Stimulated activated CD8-positive, alpha-beta memory T cell treated with anti-CD3 and anti-CD28 coated beads, Interleukin-12 subunit alpha, Interleukin-12 subunit beta, amount 100 ng/mL, for 24 hours (primary cell): ENCODE measurements at regions not wholly inside any gene's neighbourhood (a gene's known extent, or its start where the extent isn't known, plus 50 kb on each side); places are given as distances from the start of the nearest gene placed in this dataset.

Experiments used
- DNase-seq: peaks from one replicate; pipeline ENCODE4 v3.0.0-alpha.2; 2020; ENCODE audit errors: extremely low read depth

- DNase-seq, result no peak
These were observed 55.8 kb upstream of the TNP1 start for GRCh38 chr2:216915557-216916150.

- DNase-seq, result no peak
These were observed 54.6 kb upstream of the TNP1 start for GRCh38 chr2:216914491-216914890.

GRCh38 chr2:216911886-216912285 is 52.0 kb upstream of the TNP1 start:
- no peak for DNase-seq

GRCh38 chr2:216911008-216911407 is 51.1 kb upstream of the TNP1 start:
- no peak for DNase-seq

- DNase-seq, result no peak
These were observed 49.8 kb upstream of the TNP1 start for GRCh38 chr2:216909541-216910210.
